IgD-negative memory B cell (primary cell): ENCODE measurements at regions not wholly inside any gene's neighbourhood (a gene's known extent, or its start where the extent isn't known, plus 50 kb on each side); places are given as distances from the start of the nearest gene placed in this dataset.
"Not testable (repeated sequence)": the region's sequence is repeated elsewhere in the genome, so short reads cannot be mapped to it uniquely, and the experiment has no call there.

Source experiments
- H3K27ac Mint-ChIP-seq, 3 donors: one replicate each; pipeline ENCODE4 v1.8.0; 2020 to 2022; ENCODE audit warnings: mild to moderate bottlenecking in 3 of 3, mixed read lengths in 3 of 3, moderate library complexity in 1 of 3
- H3K27me3 Mint-ChIP-seq: one replicate; pipeline ENCODE4 v1.8.0; 2021; ENCODE audit warnings: mixed read lengths
- H3K36me3 Mint-ChIP-seq: one replicate; pipeline ENCODE4 v1.8.0; 2020; ENCODE audit warnings: mild to moderate bottlenecking, mixed read lengths
- H3K4me1 Mint-ChIP-seq, 3 donors: one replicate each; pipeline ENCODE4 v1.8.0; 2020 to 2022; ENCODE audit warnings: mixed read lengths in 3 of 3, mild to moderate bottlenecking in 1 of 3
- H3K4me3 Mint-ChIP-seq, 4 donors: one replicate each; pipeline ENCODE4 v1.8.0; 2020 to 2022; ENCODE audit warnings: mild to moderate bottlenecking in 4 of 4, mixed read lengths in 4 of 4, moderate library complexity in 3 of 4
- H3K9me3 Mint-ChIP-seq, 3 donors: one replicate each; pipeline ENCODE4 v1.8.0; 2020 to 2021; ENCODE audit warnings: mixed read lengths in 3 of 3, mild to moderate bottlenecking in 1 of 3

GRCh38 chr1:206405282-206405681, 65.0 kb upstream of the IKBKE start:
- H3K27me3 Mint-ChIP-seq, H3K9me3 Mint-ChIP-seq, H3K27ac Mint-ChIP-seq, H3K4me1 Mint-ChIP-seq, H3K4me3 Mint-ChIP-seq, H3K36me3 Mint-ChIP-seq: not testable (repeated sequence)

GRCh38 chr1:206408371-206409288, 61.6 kb upstream of the IKBKE start:
- not testable (repeated sequence) for H3K9me3 Mint-ChIP-seq, H3K27me3 Mint-ChIP-seq, H3K36me3 Mint-ChIP-seq, H3K4me1 Mint-ChIP-seq, H3K4me3 Mint-ChIP-seq, H3K27ac Mint-ChIP-seq

DNA sequence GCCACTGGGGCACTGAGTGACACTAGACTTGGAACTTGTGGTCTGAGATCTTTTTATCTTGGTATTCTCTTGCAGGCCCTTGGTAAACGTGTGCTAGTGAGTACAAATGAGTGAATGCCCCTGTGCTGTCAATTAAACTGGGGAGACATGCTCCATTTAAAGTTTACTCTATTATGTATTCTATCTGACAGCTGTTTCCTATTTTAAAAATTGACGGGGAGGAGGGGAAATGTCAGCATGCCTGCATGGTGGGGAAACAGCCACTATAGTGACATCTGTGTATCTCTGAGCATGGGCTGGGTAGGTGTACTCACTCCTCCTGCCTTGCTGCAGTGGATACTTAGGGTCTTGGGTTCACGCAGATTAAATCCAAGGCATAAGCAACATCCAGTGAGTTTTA, 59.0 kb upstream of the IKBKE start:
- no peak overlapping the region for H3K4me3 Mint-ChIP-seq
- peaks cover 3% of the 10 kb centered on the region for H3K36me3 Mint-ChIP-seq
- no peak overlapping the region for H3K27ac Mint-ChIP-seq
- no peaks in the 10 kb centered on the region for H3K4me1 Mint-ChIP-seq
- H3K27me3 Mint-ChIP-seq, result no peaks in the 10 kb centered on the region
- H3K9me3 Mint-ChIP-seq, result no peaks in the 10 kb centered on the region

- H3K4me1 Mint-ChIP-seq, result no peaks in the 10 kb centered on the region
- no peaks in the 10 kb centered on the region for H3K9me3 Mint-ChIP-seq
- H3K4me3 Mint-ChIP-seq, result no peak overlapping the region
- peaks cover 6% of the 10 kb centered on the region for H3K36me3 Mint-ChIP-seq
- H3K27me3 Mint-ChIP-seq, result no peaks in the 10 kb centered on the region
- no peak overlapping the region for H3K27ac Mint-ChIP-seq
Measured at GRCh38 chr1:206415942-206416341, 54.3 kb upstream of the IKBKE start.

GRCh38 chr1:206417774-206418614, 52.3 kb upstream of the IKBKE start:
- Mint-ChIP-seq H3K4me1 (no peaks in the 10 kb centered on the region), H3K27ac (no peak overlapping the region), H3K36me3 (peaks cover 7% of the 10 kb centered on the region), H3K9me3 (no peaks in the 10 kb centered on the region), H3K4me3 (no peak overlapping the region), H3K27me3 (no peaks in the 10 kb centered on the region)

DNA sequence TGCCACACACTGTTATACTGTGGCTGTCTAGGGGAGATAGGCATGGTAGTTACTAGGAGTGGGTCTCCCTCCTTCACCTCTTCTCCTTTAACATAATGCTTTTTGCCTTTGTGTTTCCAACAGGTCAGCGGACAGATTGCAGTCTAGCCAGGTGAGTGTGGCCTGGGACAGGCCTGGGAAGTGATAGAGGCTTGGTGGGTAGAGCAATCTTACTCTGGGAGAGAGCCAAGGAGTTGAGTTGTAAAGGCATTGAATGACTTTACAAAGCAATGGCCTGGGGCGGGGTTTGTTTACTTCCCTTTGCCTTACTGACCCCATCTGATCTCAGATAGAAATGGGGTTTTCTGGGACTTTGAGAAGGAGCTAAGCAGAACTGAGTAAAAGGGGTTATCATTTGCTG, 51.0 kb upstream of the IKBKE start:
- Mint-ChIP-seq H3K36me3 (peaks cover 12% of the 10 kb centered on the region), H3K4me1 (no peaks in the 10 kb centered on the region), H3K9me3 (no peaks in the 10 kb centered on the region), H3K4me3 (peak overlapping the region in 1 of 4 donors; percentile 9), H3K27me3 (no peaks in the 10 kb centered on the region), H3K27ac (peak overlapping the region in 2 of 3 donors; percentile 28 to 35)

GRCh38 chr1:206419783-206420182, 50.5 kb upstream of the IKBKE start:
- H3K36me3 Mint-ChIP-seq, result peaks cover 12% of the 10 kb centered on the region
- H3K4me1 Mint-ChIP-seq, result no peaks in the 10 kb centered on the region
- no peak overlapping the region for H3K4me3 Mint-ChIP-seq
- H3K27ac Mint-ChIP-seq, result no peak overlapping the region
- H3K27me3 Mint-ChIP-seq, result no peaks in the 10 kb centered on the region
- no peaks in the 10 kb centered on the region for H3K9me3 Mint-ChIP-seq

DNA sequence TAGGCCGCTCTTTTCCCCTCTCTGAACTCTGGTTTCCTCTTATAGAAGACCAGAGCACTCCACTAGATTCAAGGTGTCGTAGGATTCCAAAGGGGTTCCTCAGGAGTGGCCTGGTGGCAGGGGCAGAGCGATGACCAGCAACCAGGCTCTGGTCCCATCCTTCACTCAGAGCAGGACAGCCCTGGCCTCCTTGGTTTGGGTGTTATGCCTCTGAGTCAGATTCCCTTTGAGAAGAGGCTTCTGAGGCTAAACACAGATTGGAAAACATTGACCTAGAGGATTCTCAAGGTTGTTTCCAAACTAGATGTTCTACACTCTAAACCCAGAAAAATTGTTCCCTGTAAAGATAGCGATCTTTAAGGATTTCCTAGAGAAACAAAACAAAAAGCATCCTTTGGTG, 49.8 kb upstream of the IKBKE start:
- Mint-ChIP-seq H3K36me3 (peaks cover 10% of the 10 kb centered on the region), H3K27ac (no peak overlapping the region), H3K4me3 (no peak overlapping the region), H3K4me1 (no peaks in the 10 kb centered on the region), H3K27me3 (no peaks in the 10 kb centered on the region), H3K9me3 (no peaks in the 10 kb centered on the region)
